BJ (cell line): ENCODE measurements at regions not wholly inside any gene's neighbourhood (a gene's known extent, or its start where the extent isn't known, plus 50 kb on each side); places are given as distances from the start of the nearest gene placed in this dataset.

Experiments used
- CTCF ChIA-PET: fragments of 350-600 bp; formaldehyde crosslinking; extraction: SDS; loops from one replicate; lab custom pipeline; 2021; ENCODE audit warnings: antibody characterized with exemption, inconsistent platforms; lab: Yijun Ruan, JAX
- POLR2A ChIA-PET: fragments of 300-600 bp; sonication (Branson Sonifier 250); formaldehyde crosslinking; extraction: SDS; loops from one replicate; lab custom pipeline; 2021; ENCODE audit warnings: antibody characterized with exemption; lab: Charles Lee
- DNase-seq: peaks from one replicate; pipeline ENCODE4 v3.0.0-alpha.2; 2011; ENCODE audit warnings: low read depth
- H3K27me3 ChIP-seq: 2 replicates; pipeline ENCODE4 v1.6.0; 2011; ENCODE audit warnings: low read length; ENCODE audit not compliant: control insufficient read depth, insufficient read depth
- H3K36me3 ChIP-seq: 2 replicates; pipeline ENCODE4 v1.5.1; 2011; ENCODE audit warnings: low read length; ENCODE audit not compliant: control insufficient read depth, insufficient read depth
- H3K4me3 ChIP-seq: 2 replicates; pipeline ENCODE4 v1.5.1; 2011; ENCODE audit warnings: low read depth, mild to moderate bottlenecking, control low read depth, low read length
- CTCF ChIP-seq: IDR thresholded peaks from 2 replicates; pipeline ENCODE4 v1.5.1; 2011; ENCODE audit warnings: low read depth, mild to moderate bottlenecking, control low read depth, inconsistent platforms, low read length, moderate library complexity; ENCODE audit not compliant: insufficient read depth

- no peak for DNase-seq
- POLR2A ChIA-PET: no interaction called here
- Histone ChIP-seq H3K4me3 (no peak overlapping the region), H3K27me3 (no peaks in the 10 kb centered on the region), H3K36me3 (no peaks in the 10 kb centered on the region; the same call in 1 of the 2 replicates)
- CTCF ChIA-PET: no interaction called here
- TF ChIP-seq CTCF: no peak
Observed at GRCh38 chr13:58235454-58235853, 603.9 kb downstream of the PCDH17 start.

GRCh38 chr13:58238972-58239773 lies 607.6 kb downstream of the PCDH17 start:
- H3K4me3 ChIP-seq: no peak overlapping the region
- no peak for TF ChIP-seq CTCF
- DNase-seq: no peak
- no peaks in the 10 kb centered on the region for H3K36me3 ChIP-seq
- POLR2A ChIA-PET: no interaction called here
- CTCF ChIA-PET: no interaction called here
- no peaks in the 10 kb centered on the region for H3K27me3 ChIP-seq

- no peaks in the 10 kb centered on the region for H3K27me3 ChIP-seq
- no peak overlapping the region for H3K4me3 ChIP-seq
- POLR2A ChIA-PET: no interaction called here
- no peaks in the 10 kb centered on the region for H3K36me3 ChIP-seq
- DNase-seq: no peak
- TF ChIP-seq CTCF: no peak
- CTCF ChIA-PET: no interaction called here
Observed at GRCh38 chr13:58239774-58240268, 608.3 kb downstream of the PCDH17 start.

- ChIA-PET POLR2A (no interaction called here), CTCF (no interaction called here)
- Histone ChIP-seq H3K27me3 (no peaks in the 10 kb centered on the region), H3K36me3 (no peaks in the 10 kb centered on the region), H3K4me3 (no peak overlapping the region)
- no peak for DNase-seq
- TF ChIP-seq CTCF: no peak
Observed at GRCh38 chr13:58247080-58247479, 615.5 kb downstream of the PCDH17 start.

GRCh38 chr13:58254943-58255342 lies 623.4 kb downstream of the PCDH17 start:
- Histone ChIP-seq H3K27me3 (no peaks in the 10 kb centered on the region), H3K36me3 (no peaks in the 10 kb centered on the region), H3K4me3 (no peak overlapping the region)
- ChIA-PET POLR2A (no interaction called here), CTCF (no interaction called here)
- DNase-seq: no peak
- no peak for TF ChIP-seq CTCF
